Panc1 (cell line): ENCODE measurements at regions not wholly inside any gene's neighbourhood (a gene's known extent, or its start where the extent isn't known, plus 50 kb on each side); places are given as distances from the start of the nearest gene placed in this dataset.

ENCODE experiments used
- POLR2AphosphoS5 ChIP-seq: IDR thresholded peaks from 2 replicates; pipeline ENCODE4 v1.6.1; 2012; ENCODE audit warnings: mild to moderate bottlenecking, low read depth, low read length, moderate library complexity
- SIN3A ChIP-seq: IDR thresholded peaks from 2 replicates; pipeline ENCODE4 v1.6.1; 2012; ENCODE audit warnings: low read depth, mild to moderate bottlenecking, low read length, moderate library complexity, borderline replicate concordance; ENCODE audit not compliant: insufficient read depth
- TF ChIP-seq, protein P1 (sequence below): fragments of 450-650 bp; IDR thresholded peaks from 2 replicates; pipeline ENCODE4 v1.5.1; 2017; ENCODE audit warnings: mild to moderate bottlenecking
- TF ChIP-seq, protein P2 (sequence below), 2 experiments: IDR thresholded peaks; 2 replicates each; pipeline ENCODE4 v1.6.1; 2011 to 2012; ENCODE audit warnings: low read depth in 2 of 2, control low read depth in 1 of 2, low read length in 1 of 2, mild to moderate bottlenecking in 1 of 2, moderate library complexity in 1 of 2; ENCODE audit not compliant: insufficient read depth in 1 of 2

DNA sequence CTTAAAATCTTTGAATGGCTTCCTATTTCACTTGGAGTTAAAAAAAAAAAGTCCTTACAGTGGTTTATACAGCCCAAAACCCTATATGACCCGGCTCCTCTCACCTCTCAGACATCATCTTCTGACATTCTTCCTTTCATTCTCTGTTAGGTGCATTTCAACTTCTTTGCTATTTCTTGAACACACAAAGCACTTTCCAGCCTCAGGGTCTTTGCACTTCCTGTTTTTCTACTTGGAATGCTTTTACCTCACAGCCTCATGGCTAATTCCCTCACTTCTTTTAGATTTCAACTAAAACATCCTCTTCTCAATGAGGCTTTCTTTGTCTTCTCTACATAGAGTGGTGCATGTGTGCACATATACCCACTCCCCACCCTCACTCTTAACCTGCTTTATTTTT, 91.0 kb upstream of the MB21D2 start:
- TF ChIP-seq, protein P1, sequence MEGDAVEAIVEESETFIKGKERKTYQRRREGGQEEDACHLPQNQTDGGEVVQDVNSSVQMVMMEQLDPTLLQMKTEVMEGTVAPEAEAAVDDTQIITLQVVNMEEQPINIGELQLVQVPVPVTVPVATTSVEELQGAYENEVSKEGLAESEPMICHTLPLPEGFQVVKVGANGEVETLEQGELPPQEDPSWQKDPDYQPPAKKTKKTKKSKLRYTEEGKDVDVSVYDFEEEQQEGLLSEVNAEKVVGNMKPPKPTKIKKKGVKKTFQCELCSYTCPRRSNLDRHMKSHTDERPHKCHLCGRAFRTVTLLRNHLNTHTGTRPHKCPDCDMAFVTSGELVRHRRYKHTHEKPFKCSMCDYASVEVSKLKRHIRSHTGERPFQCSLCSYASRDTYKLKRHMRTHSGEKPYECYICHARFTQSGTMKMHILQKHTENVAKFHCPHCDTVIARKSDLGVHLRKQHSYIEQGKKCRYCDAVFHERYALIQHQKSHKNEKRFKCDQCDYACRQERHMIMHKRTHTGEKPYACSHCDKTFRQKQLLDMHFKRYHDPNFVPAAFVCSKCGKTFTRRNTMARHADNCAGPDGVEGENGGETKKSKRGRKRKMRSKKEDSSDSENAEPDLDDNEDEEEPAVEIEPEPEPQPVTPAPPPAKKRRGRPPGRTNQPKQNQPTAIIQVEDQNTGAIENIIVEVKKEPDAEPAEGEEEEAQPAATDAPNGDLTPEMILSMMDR: no peak
- TF ChIP-seq, protein P2, sequence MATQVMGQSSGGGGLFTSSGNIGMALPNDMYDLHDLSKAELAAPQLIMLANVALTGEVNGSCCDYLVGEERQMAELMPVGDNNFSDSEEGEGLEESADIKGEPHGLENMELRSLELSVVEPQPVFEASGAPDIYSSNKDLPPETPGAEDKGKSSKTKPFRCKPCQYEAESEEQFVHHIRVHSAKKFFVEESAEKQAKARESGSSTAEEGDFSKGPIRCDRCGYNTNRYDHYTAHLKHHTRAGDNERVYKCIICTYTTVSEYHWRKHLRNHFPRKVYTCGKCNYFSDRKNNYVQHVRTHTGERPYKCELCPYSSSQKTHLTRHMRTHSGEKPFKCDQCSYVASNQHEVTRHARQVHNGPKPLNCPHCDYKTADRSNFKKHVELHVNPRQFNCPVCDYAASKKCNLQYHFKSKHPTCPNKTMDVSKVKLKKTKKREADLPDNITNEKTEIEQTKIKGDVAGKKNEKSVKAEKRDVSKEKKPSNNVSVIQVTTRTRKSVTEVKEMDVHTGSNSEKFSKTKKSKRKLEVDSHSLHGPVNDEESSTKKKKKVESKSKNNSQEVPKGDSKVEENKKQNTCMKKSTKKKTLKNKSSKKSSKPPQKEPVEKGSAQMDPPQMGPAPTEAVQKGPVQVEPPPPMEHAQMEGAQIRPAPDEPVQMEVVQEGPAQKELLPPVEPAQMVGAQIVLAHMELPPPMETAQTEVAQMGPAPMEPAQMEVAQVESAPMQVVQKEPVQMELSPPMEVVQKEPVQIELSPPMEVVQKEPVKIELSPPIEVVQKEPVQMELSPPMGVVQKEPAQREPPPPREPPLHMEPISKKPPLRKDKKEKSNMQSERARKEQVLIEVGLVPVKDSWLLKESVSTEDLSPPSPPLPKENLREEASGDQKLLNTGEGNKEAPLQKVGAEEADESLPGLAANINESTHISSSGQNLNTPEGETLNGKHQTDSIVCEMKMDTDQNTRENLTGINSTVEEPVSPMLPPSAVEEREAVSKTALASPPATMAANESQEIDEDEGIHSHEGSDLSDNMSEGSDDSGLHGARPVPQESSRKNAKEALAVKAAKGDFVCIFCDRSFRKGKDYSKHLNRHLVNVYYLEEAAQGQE (IDR thresholded peaks at IDR 0.05; ENCODE audit: insufficient read depth in 1 of 2, low read depth in 2 of 2, low read length in 1 of 2): no peak
- TF ChIP-seq POLR2AphosphoS5 (no peak), SIN3A (no peak)
